PC-9 (cell line): ENCODE measurements at regions not wholly inside any gene's neighbourhood (a gene's known extent, or its start where the extent isn't known, plus 50 kb on each side); places are given as distances from the start of the nearest gene placed in this dataset.

ENCODE experiments used
- BruUV-seq: library from RNA; stranded (reverse); fragments of 400-500 nt; replicated peaks from 2 replicates; lab custom pipeline; 2021; lab: Mats Ljungman, UMichigan
- CTCF ChIA-PET: fragments of 300-600 bp; sonication (Branson Sonifier 250); formaldehyde crosslinking; loops from one replicate; lab custom pipeline; 2022; ENCODE audit warnings: antibody characterized with exemption; lab: Charles Lee
- POLR2A ChIA-PET: fragments of 300-600 bp; sonication (Branson Sonifier 250); formaldehyde crosslinking; loops from one replicate; lab custom pipeline; 2022; ENCODE audit warnings: antibody characterized with exemption; ENCODE audit not compliant: unreplicated experiment; lab: Charles Lee
- DNase-seq, 2 experiments: peaks; one replicate each; pipeline versions ENCODE4 v3.0.0 to v3.0.0-alpha.2; 2015 to 2022; ENCODE audit warnings: mixed read lengths in 1 of 2
- H2AFZ ChIP-seq: fragments of 200-600 bp; sonication (generic); 2 replicates; pipeline ENCODE4 v1.8.1; 2017; ENCODE audit warnings: antibody characterized with exemption
- H3F3A ChIP-seq: fragments of 200-600 bp; sonication (generic); 2 replicates; pipeline ENCODE4 v1.8.1; 2017; ENCODE audit warnings: antibody characterized with exemption, mild to moderate bottlenecking, low read depth; ENCODE audit not compliant: insufficient read depth
- H3K27ac ChIP-seq: fragments of 200-600 bp; sonication (generic); 2 replicates; pipeline ENCODE4 v1.6.1; 2016; ENCODE audit warnings: mixed run types
- H3K27me3 ChIP-seq: fragments of 200-600 bp; sonication (generic); 2 replicates; pipeline ENCODE4 v1.6.1; 2016; ENCODE audit warnings: low read depth, mixed run types; ENCODE audit not compliant: insufficient read depth
- H3K36me3 ChIP-seq: fragments of 200-600 bp; sonication (generic); 2 replicates; pipeline ENCODE4 v1.6.1; 2016; ENCODE audit warnings: low read depth, mixed run types
- H3K4me1 ChIP-seq: fragments of 200-600 bp; sonication (generic); replicated peaks from 2 replicates; pipeline ENCODE4 v1.6.1; 2016; ENCODE audit warnings: mixed run types; ENCODE audit not compliant: insufficient read depth
- H3K4me2 ChIP-seq: fragments of 200-600 bp; sonication (generic); 2 replicates; pipeline ENCODE4 v1.6.1; 2017; ENCODE audit warnings: mixed run types
- H3K4me3 ChIP-seq: fragments of 200-600 bp; sonication (generic); 2 replicates; pipeline ENCODE4 v1.6.1; 2016; ENCODE audit warnings: mixed run types
- H3K79me2 ChIP-seq: fragments of 200-600 bp; sonication (generic); 2 replicates; pipeline ENCODE4 v1.6.1; 2017; ENCODE audit warnings: low read depth, mixed run types
- H3K9me2 ChIP-seq: fragments of 200-600 bp; sonication (generic); 2 replicates; pipeline ENCODE4 v1.8.1; 2017; ENCODE audit warnings: mild to moderate bottlenecking; ENCODE audit not compliant: insufficient read depth
- H3K9me3 ChIP-seq: fragments of 200-600 bp; sonication (generic); 2 replicates; pipeline ENCODE4 v1.8.1; 2016; ENCODE audit warnings: low read depth; ENCODE audit not compliant: insufficient read depth
- H4K20me1 ChIP-seq: fragments of 200-600 bp; sonication (generic); 2 replicates; pipeline ENCODE4 v1.8.1; 2017; ENCODE audit not compliant: insufficient read depth
- EZH2 ChIP-seq: fragments of 200-600 bp; sonication (generic); IDR thresholded peaks from 2 replicates; pipeline ENCODE4 v1.8.0; 2017; ENCODE audit warnings: antibody characterized with exemption, low read depth
- intact Hi-C: fragments of 100-400 bp; cut with micrococcal nuclease; formaldehyde crosslinking; loops from one replicate; pipeline ENCODE4 v1.10.0; 2022; ENCODE audit not compliant: unreplicated experiment
- TF ChIP-seq, protein P1 (sequence below): fragments of 200-600 bp; sonication (generic); conservative IDR thresholded peaks from 2 replicates; pipeline ENCODE4 v1.6.1; 2017; ENCODE audit warnings: mixed run types, antibody characterized with exemption, mild to moderate bottlenecking, moderate library complexity

- peaks cover 42% of the 10 kb centered on the region for H3K27me3 ChIP-seq
- H3K27ac ChIP-seq, result no peak overlapping the region
- H3K4me3 ChIP-seq, result no peak overlapping the region
- no peak for DNase-seq
- H3F3A ChIP-seq, result no peaks in the 10 kb centered on the region
- no peaks in the 10 kb centered on the region for H3K9me2 ChIP-seq
- ChIA-PET POLR2A (no interaction called here), CTCF (no interaction called here)
- no peaks in the 10 kb centered on the region for H3K9me3 ChIP-seq
- peaks cover 19% of the 10 kb centered on the region for H3K4me1 ChIP-seq
- no peaks in the 10 kb centered on the region for H3K36me3 ChIP-seq
- H4K20me1 ChIP-seq, result no peaks in the 10 kb centered on the region
- H3K79me2 ChIP-seq, result no peaks in the 10 kb centered on the region
- no TSS peak for BruUV-seq
- H3K4me2 ChIP-seq, result no peak overlapping the region
- TF ChIP-seq, protein P1, sequence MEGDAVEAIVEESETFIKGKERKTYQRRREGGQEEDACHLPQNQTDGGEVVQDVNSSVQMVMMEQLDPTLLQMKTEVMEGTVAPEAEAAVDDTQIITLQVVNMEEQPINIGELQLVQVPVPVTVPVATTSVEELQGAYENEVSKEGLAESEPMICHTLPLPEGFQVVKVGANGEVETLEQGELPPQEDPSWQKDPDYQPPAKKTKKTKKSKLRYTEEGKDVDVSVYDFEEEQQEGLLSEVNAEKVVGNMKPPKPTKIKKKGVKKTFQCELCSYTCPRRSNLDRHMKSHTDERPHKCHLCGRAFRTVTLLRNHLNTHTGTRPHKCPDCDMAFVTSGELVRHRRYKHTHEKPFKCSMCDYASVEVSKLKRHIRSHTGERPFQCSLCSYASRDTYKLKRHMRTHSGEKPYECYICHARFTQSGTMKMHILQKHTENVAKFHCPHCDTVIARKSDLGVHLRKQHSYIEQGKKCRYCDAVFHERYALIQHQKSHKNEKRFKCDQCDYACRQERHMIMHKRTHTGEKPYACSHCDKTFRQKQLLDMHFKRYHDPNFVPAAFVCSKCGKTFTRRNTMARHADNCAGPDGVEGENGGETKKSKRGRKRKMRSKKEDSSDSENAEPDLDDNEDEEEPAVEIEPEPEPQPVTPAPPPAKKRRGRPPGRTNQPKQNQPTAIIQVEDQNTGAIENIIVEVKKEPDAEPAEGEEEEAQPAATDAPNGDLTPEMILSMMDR, result no peak
- no peak for TF ChIP-seq EZH2
- no peak overlapping the region for H2AFZ ChIP-seq
- intact Hi-C loops, result no loop called here
Measured at GRCh38 chr7:156118248-156118645, 306.0 kb upstream of the SHH start.

GRCh38 chr7:156117542-156118247, 305.4 kb upstream of the SHH start:
- TF ChIP-seq EZH2, result no peak
- TF ChIP-seq, protein P1, result no peak
- H4K20me1 ChIP-seq, result no peaks in the 10 kb centered on the region
- peaks cover 38% of the 10 kb centered on the region for H3K27me3 ChIP-seq
- H3K4me3 ChIP-seq, result no peak overlapping the region
- intact Hi-C loops, result no loop called here
- H2AFZ ChIP-seq, result no peak overlapping the region
- H3K9me2 ChIP-seq, result no peaks in the 10 kb centered on the region
- H3K4me2 ChIP-seq, result peak overlapping the region; percentile 3; the same call in 1 of the 2 replicates
- H3K27ac ChIP-seq, result peak overlapping the region; percentile 20; the same call in 1 of the 2 replicates
- ChIA-PET POLR2A (no interaction called here), CTCF (no interaction called here)
- no peaks in the 10 kb centered on the region for H3K9me3 ChIP-seq
- DNase-seq, result no peak
- H3F3A ChIP-seq, result no peaks in the 10 kb centered on the region
- H3K36me3 ChIP-seq, result no peaks in the 10 kb centered on the region
- no TSS peak for BruUV-seq
- peaks cover 19% of the 10 kb centered on the region for H3K4me1 ChIP-seq
- no peaks in the 10 kb centered on the region for H3K79me2 ChIP-seq

- Histone ChIP-seq H3K27ac (no peak overlapping the region), H3K79me2 (no peaks in the 10 kb centered on the region), H3K27me3 (peaks cover 32% of the 10 kb centered on the region), H3K9me3 (no peaks in the 10 kb centered on the region), H4K20me1 (no peaks in the 10 kb centered on the region), H2AFZ (no peak overlapping the region), H3K4me3 (no peak overlapping the region), H3K9me2 (no peaks in the 10 kb centered on the region), H3K36me3 (no peaks in the 10 kb centered on the region), H3K4me1 (peaks cover 19% of the 10 kb centered on the region), H3K4me2 (no peak overlapping the region), H3F3A (no peaks in the 10 kb centered on the region)
- BruUV-seq, result no TSS peak
- no peak for DNase-seq
- intact Hi-C loops, result no loop called here
- ChIA-PET CTCF (no interaction called here), POLR2A (no interaction called here)
- TF ChIP-seq, protein P1, result no peak
- TF ChIP-seq EZH2, result no peak
Measured at GRCh38 chr7:156116514-156117215, 304.4 kb upstream of the SHH start.
